Transverse colon (tissue), 4 donors: ENCODE measurements at regions not wholly inside any gene's neighbourhood (a gene's known extent, or its start where the extent isn't known, plus 50 kb on each side); places are given as distances from the start of the nearest gene placed in this dataset.

ENCODE experiments used
- CTCF ChIP-seq, 5 experiments: fragments of 200-600 bp in 3 of 5; fragments of 450-650 bp in 2 of 5; sonication (generic) in 3 of 5; IDR thresholded peaks; 1 replicate in 2 of 5; 2 replicates in 3 of 5; pipeline ENCODE4 v1.5.1; 2016 to 2017; ENCODE audit warnings: antibody characterized with exemption in 5 of 5, inconsistent platforms in 3 of 5, mild to moderate bottlenecking in 2 of 5, moderate library complexity in 1 of 5
- POLR2AphosphoS5 ChIP-seq, 3 donors: sonication (generic); formaldehyde crosslinking; IDR thresholded peaks; one replicate each; pipeline ENCODE4 v1.6.1; 2016; ENCODE audit warnings: antibody characterized with exemption in 3 of 3

GRCh38 chr12:98084391-98084790 is 431.0 kb upstream of the TMPO start:
- TF ChIP-seq CTCF (IDR thresholded peaks at IDR 0.05) (no peak), POLR2AphosphoS5 (IDR thresholded peaks at IDR 0.05) (no peak)
